ENCODE measurements at regions not wholly inside any gene's neighbourhood (a gene's known extent, or its start where the extent isn't known, plus 50 kb on each side); places are given as distances from the start of the nearest gene placed in this dataset.
"Not testable (repeated sequence)": the region's sequence is repeated elsewhere in the genome, so short reads cannot be mapped to it uniquely, and the experiment has no call there.

- DNase-seq (ENCODE audit: low read depth in 2 of 2): no peak
Observed at GRCh38 chrX:63285375-63285774, 65.8 kb downstream of the SPIN4 start.

- no peak for DNase-seq (ENCODE audit: low read depth in 2 of 2)
Observed at GRCh38 chrX:63284659-63285058, 66.5 kb downstream of the SPIN4 start.

- no peak for DNase-seq (ENCODE audit: low read depth in 2 of 2)
Observed at GRCh38 chrX:63283348-63283747, 67.8 kb downstream of the SPIN4 start.

GRCh38 chrX:63282828-63283227 is 68.3 kb downstream of the SPIN4 start:
- DNase-seq (ENCODE audit: low read depth in 2 of 2): peak in 1 of 2 donors; percentile 3

- peak; percentile 8 to 84 for DNase-seq (ENCODE audit: low read depth in 2 of 2)
Observed at GRCh38 chrX:63282077-63282476, 69.1 kb downstream of the SPIN4 start.

- peak in 1 of 2 donors; percentile 14 for DNase-seq (ENCODE audit: low read depth in 2 of 2)
Observed at GRCh38 chrX:63281465-63281864, 69.7 kb downstream of the SPIN4 start.

GRCh38 chrX:63277394-63277793 is 73.7 kb downstream of the SPIN4 start:
- not testable (repeated sequence) for DNase-seq (ENCODE audit: low read depth in 2 of 2)

GRCh38 chrX:63275127-63275526 is 76.0 kb downstream of the SPIN4 start:
- peak; percentile 25 to 56 for DNase-seq (ENCODE audit: low read depth in 2 of 2)

GRCh38 chrX:63270873-63271272 is 80.3 kb downstream of the SPIN4 start:
- DNase-seq (ENCODE audit: low read depth in 2 of 2): no peak

- no peak for DNase-seq (ENCODE audit: low read depth in 2 of 2)
Observed at GRCh38 chrX:63258144-63258543, 93.0 kb downstream of the SPIN4 start.

GRCh38 chrX:63250253-63250868 is 100.8 kb downstream of the SPIN4 start:
- peak; percentile 82 to 88 for DNase-seq (ENCODE audit: low read depth in 2 of 2)

GRCh38 chrX:63242689-63243088 is 108.4 kb downstream of the SPIN4 start:
- DNase-seq (ENCODE audit: low read depth in 2 of 2): not testable (repeated sequence)

GRCh38 chrX:63235963-63236362 is 115.2 kb downstream of the SPIN4 start:
- DNase-seq (ENCODE audit: low read depth in 2 of 2): not testable (repeated sequence)

- DNase-seq (ENCODE audit: low read depth in 2 of 2): not testable (repeated sequence)
Observed at GRCh38 chrX:63233013-63233412, 118.1 kb downstream of the SPIN4 start.

- DNase-seq (ENCODE audit: low read depth in 2 of 2): not testable (repeated sequence)
Observed at GRCh38 chrX:63218202-63218601, 132.9 kb downstream of the SPIN4 start.

GRCh38 chrX:63217549-63217948 is 133.6 kb downstream of the SPIN4 start:
- DNase-seq (ENCODE audit: low read depth in 2 of 2): not testable (repeated sequence)

GRCh38 chrX:63209645-63210044 is 141.5 kb downstream of the SPIN4 start:
- not testable (repeated sequence) for DNase-seq (ENCODE audit: low read depth in 2 of 2)

GRCh38 chrX:63209128-63209527 is 142.0 kb downstream of the SPIN4 start:
- not testable (repeated sequence) for DNase-seq (ENCODE audit: low read depth in 2 of 2)

- DNase-seq (ENCODE audit: low read depth in 2 of 2): not testable (repeated sequence)
Observed at GRCh38 chrX:63204266-63205074, 146.7 kb downstream of the SPIN4 start.

GRCh38 chrX:63201987-63202386 is 149.1 kb downstream of the SPIN4 start:
- DNase-seq (ENCODE audit: low read depth in 2 of 2): not testable (repeated sequence)

GRCh38 chrX:63198693-63199092 is 152.4 kb downstream of the SPIN4 start:
- DNase-seq (ENCODE audit: low read depth in 2 of 2): not testable (repeated sequence)

- DNase-seq (ENCODE audit: low read depth in 2 of 2): not testable (repeated sequence)
Observed at GRCh38 chrX:63192366-63193041, 158.6 kb downstream of the SPIN4 start.

Measured in lung microvascular endothelial cell (primary cell).